ENCODE measurements at regions not wholly inside any gene's neighbourhood (a gene's known extent, or its start where the extent isn't known, plus 50 kb on each side); places are given as distances from the start of the nearest gene placed in this dataset.

DNA sequence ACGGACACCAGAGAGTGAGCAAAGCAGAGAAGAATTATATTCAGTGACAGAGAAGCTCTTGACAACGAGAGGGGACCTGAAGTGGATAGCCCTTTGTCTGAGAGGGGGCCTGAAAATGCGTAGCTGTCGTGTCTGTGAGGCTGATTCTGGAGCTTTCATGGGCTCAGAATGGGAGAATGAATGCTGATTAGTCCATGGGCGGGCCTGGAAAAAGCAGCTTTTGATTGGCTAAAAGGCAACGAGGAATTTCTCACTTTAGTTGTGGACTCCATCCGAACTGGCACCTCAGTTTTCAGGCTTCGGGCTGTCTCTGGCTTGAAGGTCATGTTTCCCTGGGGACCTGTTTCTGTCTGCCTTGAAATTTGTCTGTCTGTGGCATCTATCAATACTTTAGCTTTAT is 487.1 kb downstream of the TECRL start:
- H3K4me1 Mint-ChIP-seq (ENCODE audit: low read depth): no peaks in the 10 kb centered on the region
- no peaks in the 10 kb centered on the region for H3K36me3 Mint-ChIP-seq
- no peak overlapping the region for H3K27ac Mint-ChIP-seq
- H3K4me3 Mint-ChIP-seq: no peak overlapping the region
- no peaks in the 10 kb centered on the region for H3K27me3 Mint-ChIP-seq
- H3K9me3 Mint-ChIP-seq (ENCODE audit: low read depth): no peaks in the 10 kb centered on the region

- no peaks in the 10 kb centered on the region for H3K36me3 Mint-ChIP-seq
- H3K4me3 Mint-ChIP-seq: no peak overlapping the region
- H3K27me3 Mint-ChIP-seq: no peaks in the 10 kb centered on the region
- no peaks in the 10 kb centered on the region for H3K4me1 Mint-ChIP-seq (ENCODE audit: low read depth)
- H3K9me3 Mint-ChIP-seq (ENCODE audit: low read depth): no peaks in the 10 kb centered on the region
- H3K27ac Mint-ChIP-seq: no peak overlapping the region
These were observed 487.7 kb downstream of the TECRL start for GRCh38 chr4:63921561-63921960.

GRCh38 chr4:63919636-63920365 is 489.4 kb downstream of the TECRL start:
- Mint-ChIP-seq H3K27ac (no peak overlapping the region), H3K4me1 (ENCODE audit: low read depth) (no peaks in the 10 kb centered on the region), H3K4me3 (no peak overlapping the region), H3K27me3 (no peaks in the 10 kb centered on the region), H3K36me3 (no peaks in the 10 kb centered on the region), H3K9me3 (ENCODE audit: low read depth) (no peaks in the 10 kb centered on the region)

- H3K27ac Mint-ChIP-seq: no peak overlapping the region
- H3K36me3 Mint-ChIP-seq: no peaks in the 10 kb centered on the region
- no peaks in the 10 kb centered on the region for H3K27me3 Mint-ChIP-seq
- H3K4me3 Mint-ChIP-seq: no peak overlapping the region
- H3K4me1 Mint-ChIP-seq (ENCODE audit: low read depth): no peaks in the 10 kb centered on the region
- peaks cover 4% of the 10 kb centered on the region for H3K9me3 Mint-ChIP-seq (ENCODE audit: low read depth)
These were observed 502.5 kb downstream of the TECRL start for GRCh38 chr4:63906660-63907183.

DNA sequence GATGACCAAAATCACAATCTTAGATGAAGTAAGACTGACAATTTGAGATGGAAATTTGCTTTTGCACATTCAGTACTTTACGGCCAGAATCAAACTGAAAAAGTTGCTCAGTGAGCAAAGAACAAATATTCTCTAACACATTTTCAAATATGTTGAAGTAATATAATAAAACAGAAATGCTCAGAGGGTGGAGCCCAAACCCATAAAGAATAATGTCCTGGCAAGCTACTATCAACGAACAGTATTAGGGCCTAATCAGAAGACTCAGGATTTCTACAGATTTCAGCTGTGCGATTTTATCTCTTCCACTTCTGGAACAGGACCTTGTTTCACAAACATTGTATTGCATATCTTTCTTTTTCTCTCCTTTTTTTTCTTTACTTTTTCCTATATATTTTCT is 505.0 kb downstream of the TECRL start:
- H3K9me3 Mint-ChIP-seq (ENCODE audit: low read depth): peaks cover 4% of the 10 kb centered on the region
- no peak overlapping the region for H3K27ac Mint-ChIP-seq
- H3K27me3 Mint-ChIP-seq: no peaks in the 10 kb centered on the region
- H3K36me3 Mint-ChIP-seq: no peaks in the 10 kb centered on the region
- no peak overlapping the region for H3K4me3 Mint-ChIP-seq
- H3K4me1 Mint-ChIP-seq (ENCODE audit: low read depth): no peaks in the 10 kb centered on the region

- H3K4me1 Mint-ChIP-seq (ENCODE audit: low read depth): no peaks in the 10 kb centered on the region
- H3K27me3 Mint-ChIP-seq: no peaks in the 10 kb centered on the region
- H3K4me3 Mint-ChIP-seq: no peak overlapping the region
- peaks cover 4% of the 10 kb centered on the region for H3K9me3 Mint-ChIP-seq (ENCODE audit: low read depth)
- H3K36me3 Mint-ChIP-seq: no peaks in the 10 kb centered on the region
- no peak overlapping the region for H3K27ac Mint-ChIP-seq
These were observed 507.9 kb downstream of the TECRL start for GRCh38 chr4:63901304-63901703.

GRCh38 chr4:63898961-63899360 is 510.3 kb downstream of the TECRL start:
- Mint-ChIP-seq H3K36me3 (no peaks in the 10 kb centered on the region), H3K4me1 (ENCODE audit: low read depth) (no peaks in the 10 kb centered on the region), H3K4me3 (no peak overlapping the region), H3K27ac (no peak overlapping the region), H3K27me3 (no peaks in the 10 kb centered on the region), H3K9me3 (ENCODE audit: low read depth) (peaks cover 4% of the 10 kb centered on the region)

DNA sequence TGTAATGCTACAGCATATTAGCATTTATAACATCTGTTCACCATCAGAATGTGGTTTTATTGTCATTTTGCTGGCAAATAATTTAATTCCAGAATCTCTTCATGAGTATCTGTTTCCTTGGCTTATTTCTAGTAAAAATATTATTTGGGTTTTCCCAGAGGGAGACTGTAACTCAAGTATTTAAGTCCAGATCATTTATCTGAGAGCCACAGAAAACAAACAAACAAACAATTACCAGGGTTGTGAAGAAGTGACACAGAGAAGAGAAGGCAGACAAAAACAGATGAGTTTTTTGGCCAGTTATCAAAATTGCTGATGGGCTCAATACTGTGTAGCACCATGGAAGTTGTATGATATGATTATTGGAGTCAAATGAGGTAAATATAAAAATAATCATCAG is 515.1 kb downstream of the TECRL start:
- no peaks in the 10 kb centered on the region for H3K4me1 Mint-ChIP-seq (ENCODE audit: low read depth)
- peaks cover 13% of the 10 kb centered on the region for H3K9me3 Mint-ChIP-seq (ENCODE audit: low read depth)
- H3K27ac Mint-ChIP-seq: no peak overlapping the region
- no peak overlapping the region for H3K4me3 Mint-ChIP-seq
- no peaks in the 10 kb centered on the region for H3K36me3 Mint-ChIP-seq
- H3K27me3 Mint-ChIP-seq: no peaks in the 10 kb centered on the region

- H3K4me1 Mint-ChIP-seq (ENCODE audit: low read depth): no peaks in the 10 kb centered on the region
- H3K27me3 Mint-ChIP-seq: no peaks in the 10 kb centered on the region
- H3K4me3 Mint-ChIP-seq: no peak overlapping the region
- H3K9me3 Mint-ChIP-seq (ENCODE audit: low read depth): peaks cover 12% of the 10 kb centered on the region
- H3K27ac Mint-ChIP-seq: no peak overlapping the region
- H3K36me3 Mint-ChIP-seq: no peaks in the 10 kb centered on the region
These were observed 539.9 kb downstream of the TECRL start for GRCh38 chr4:63869370-63869769.

DNA sequence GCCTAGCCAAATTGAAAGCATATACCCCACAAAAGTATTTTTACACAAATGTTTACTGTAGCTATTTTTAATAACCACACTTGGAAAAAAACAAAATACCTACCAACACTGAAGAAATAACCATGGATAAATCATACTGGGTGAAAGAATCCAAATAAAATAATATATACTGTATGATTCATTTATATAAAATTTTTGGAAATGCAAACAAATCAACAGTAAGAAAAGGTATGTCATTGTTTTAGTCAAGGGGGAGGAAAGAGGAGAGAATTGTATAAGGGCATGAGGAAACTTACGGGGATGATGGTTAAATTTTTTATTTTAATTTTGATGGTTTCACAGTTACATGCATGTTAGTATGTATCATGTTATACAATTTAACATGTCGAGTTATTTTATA is 557.8 kb downstream of the TECRL start:
- Mint-ChIP-seq H3K4me3 (no peak overlapping the region), H3K36me3 (no peaks in the 10 kb centered on the region), H3K27ac (no peak overlapping the region), H3K27me3 (no peaks in the 10 kb centered on the region), H3K9me3 (ENCODE audit: low read depth) (no peaks in the 10 kb centered on the region), H3K4me1 (ENCODE audit: low read depth) (no peaks in the 10 kb centered on the region)

GRCh38 chr4:63841266-63841665 is 568.0 kb downstream of the TECRL start:
- no peaks in the 10 kb centered on the region for H3K4me1 Mint-ChIP-seq (ENCODE audit: low read depth)
- no peaks in the 10 kb centered on the region for H3K27me3 Mint-ChIP-seq
- no peak overlapping the region for H3K27ac Mint-ChIP-seq
- H3K9me3 Mint-ChIP-seq (ENCODE audit: low read depth): no peaks in the 10 kb centered on the region
- no peaks in the 10 kb centered on the region for H3K36me3 Mint-ChIP-seq
- no peak overlapping the region for H3K4me3 Mint-ChIP-seq

- no peak overlapping the region for H3K4me3 Mint-ChIP-seq
- H3K27ac Mint-ChIP-seq: no peak overlapping the region
- no peaks in the 10 kb centered on the region for H3K27me3 Mint-ChIP-seq
- no peaks in the 10 kb centered on the region for H3K4me1 Mint-ChIP-seq (ENCODE audit: low read depth)
- H3K9me3 Mint-ChIP-seq (ENCODE audit: low read depth): no peaks in the 10 kb centered on the region
- no peaks in the 10 kb centered on the region for H3K36me3 Mint-ChIP-seq
These were observed 577.6 kb downstream of the TECRL start for GRCh38 chr4:63831590-63832155.

- Mint-ChIP-seq H3K36me3 (no peaks in the 10 kb centered on the region), H3K4me1 (ENCODE audit: low read depth) (no peaks in the 10 kb centered on the region)
These were observed 591.9 kb downstream of the TECRL start for GRCh38 chr4:63817196-63817865.

GRCh38 chr4:63814171-63814964 is 594.9 kb downstream of the TECRL start:
- no peak overlapping the region for H3K27ac Mint-ChIP-seq
- H3K36me3 Mint-ChIP-seq: no peaks in the 10 kb centered on the region
- no peak overlapping the region for H3K4me3 Mint-ChIP-seq
- no peaks in the 10 kb centered on the region for H3K4me1 Mint-ChIP-seq (ENCODE audit: low read depth)
- H3K27me3 Mint-ChIP-seq: no peaks in the 10 kb centered on the region
- H3K9me3 Mint-ChIP-seq (ENCODE audit: low read depth): peaks cover 4% of the 10 kb centered on the region

More at GRCh38 chr4:63817196-63817865, 591.9 kb downstream of the TECRL start:
- Mint-ChIP-seq H3K9me3 (ENCODE audit: low read depth) (peaks cover 3% of the 10 kb centered on the region), H3K27me3 (no peaks in the 10 kb centered on the region), H3K27ac (no peak overlapping the region), H3K4me3 (no peak overlapping the region)

DNA sequence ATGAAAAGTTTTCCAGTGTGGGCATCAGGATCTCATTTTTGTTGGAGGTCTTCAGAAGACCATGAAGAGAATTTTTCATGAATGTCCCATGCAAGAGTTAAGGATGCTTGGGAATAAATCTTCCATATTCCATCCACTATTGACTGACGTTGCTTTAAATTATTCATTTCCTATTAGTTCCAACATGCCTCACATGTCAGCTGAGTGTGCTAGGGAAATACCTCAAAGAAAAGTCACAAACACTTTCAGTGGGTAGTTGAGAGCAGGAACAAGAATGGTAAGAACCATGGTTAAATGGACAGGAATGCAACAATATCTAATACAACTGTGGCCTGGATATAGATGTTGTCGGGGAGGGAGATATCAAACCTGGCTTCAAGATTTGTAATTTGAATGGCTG is 610.1 kb downstream of the TECRL start:
- Mint-ChIP-seq H3K27ac (no peak overlapping the region), H3K27me3 (no peaks in the 10 kb centered on the region), H3K4me3 (no peak overlapping the region), H3K36me3 (no peaks in the 10 kb centered on the region), H3K4me1 (ENCODE audit: low read depth) (no peaks in the 10 kb centered on the region), H3K9me3 (ENCODE audit: low read depth) (no peaks in the 10 kb centered on the region)

Measured in activated naive CD8-positive, alpha-beta T cell (primary cell).